HepG2 (cell line): ENCODE measurements at regions not wholly inside any gene's neighbourhood (a gene's known extent, or its start where the extent isn't known, plus 50 kb on each side); places are given as distances from the start of the nearest gene placed in this dataset.

ENCODE experiments used
- ATAC-seq: fragments of 200-7000 bp; cut with Tn5 transposase; 3 replicates; pipeline ENCODE4 v1.9.1; 2020; ENCODE audit warnings: mild to moderate bottlenecking, moderate library complexity
- BruUV-seq: library from RNA; stranded (reverse); fragments of 400-500 nt; replicated peaks from 2 replicates; lab custom pipeline; 2021; lab: Mats Ljungman, UMichigan
- CTCF ChIA-PET: fragments of 300-600 bp; formaldehyde crosslinking; extraction: SDS; loops from one replicate; lab custom pipeline; 2021; ENCODE audit warnings: low total read pairs, inconsistent platforms, low intra/inter-chr PET ratio; lab: Yijun Ruan, JAX
- POLR2A ChIA-PET: fragments of 350-600 bp; sonication (Branson Sonifier 250); formaldehyde crosslinking; loops from one replicate; lab custom pipeline; 2020; ENCODE audit warnings: antibody characterized with exemption, inconsistent platforms; lab: Yijun Ruan, JAX
- DNase-seq: peaks from one replicate; pipeline ENCODE4 v3.0.0-alpha.2; 2015; ENCODE audit warnings: low spot score
- FAIRE-seq: peaks from 3 replicates; lab custom pipeline; 2011; peaks lifted over from hg19 to GRCh38; lab: Jason Lieb, UNC
- H2AFZ ChIP-seq: one replicate; pipeline ENCODE4 v1.6.1; 2011; ENCODE audit warnings: low read length, inconsistent platforms
- H3K27ac ChIP-seq: fragments of 300-600 bp; 3 replicates; pipeline ENCODE4 v1.8.0; 2011; ENCODE audit warnings: mixed run types, mild to moderate bottlenecking, mixed read lengths, low read length, inconsistent platforms; ENCODE audit not compliant: insufficient read depth; ENCODE audit errors: extremely low read length
- H3K27me3 ChIP-seq, 2 experiments: fragments of 200-600 bp in 1 of 2; 2 replicates in 1 of 2; 3 replicates in 1 of 2; pipeline versions ENCODE4 v1.6.0 to v1.8.0; 2011; ENCODE audit warnings: low read length in 2 of 2, mild to moderate bottlenecking in 2 of 2, moderate library complexity in 2 of 2, inconsistent platforms in 1 of 2; ENCODE audit not compliant: insufficient read depth in 2 of 2, control insufficient read depth in 1 of 2
- H3K36me3 ChIP-seq, 2 experiments: fragments of 200-600 bp in 1 of 2; replicated peaks in 1 of 2; 2 replicates in 1 of 2; 3 replicates in 1 of 2; pipeline versions ENCODE4 v1.5.1 to v1.8.0; 2011; ENCODE audit warnings: low read length in 2 of 2, inconsistent platforms in 1 of 2; ENCODE audit not compliant: insufficient read depth in 2 of 2, control insufficient read depth in 1 of 2
- H3K4me1 ChIP-seq: 2 replicates; pipeline ENCODE4 v1.5.1; 2012; ENCODE audit warnings: low read length, inconsistent platforms; ENCODE audit not compliant: insufficient read depth
- H3K4me2 ChIP-seq: 2 replicates; pipeline ENCODE4 v1.6.0; 2011; ENCODE audit warnings: low read depth, low read length, inconsistent platforms
- H3K4me3 ChIP-seq, 3 experiments: fragments of 200-600 bp in 1 of 3; sonication (generic), shearing (Covaris generic) in 1 of 3; replicated peaks in 1 of 3; 2 replicates each; pipeline ENCODE4 v1.5.1; 2011 to 2016; ENCODE audit warnings: low read length in 3 of 3, inconsistent platforms in 2 of 3, low read depth in 2 of 3, mild to moderate bottlenecking in 2 of 3, control low read depth in 1 of 3, mixed read lengths in 1 of 3; ENCODE audit not compliant: insufficient read depth in 1 of 3
- H3K79me2 ChIP-seq: one replicate; pipeline ENCODE4 v1.6.1; 2011; ENCODE audit warnings: low read length, inconsistent platforms; ENCODE audit not compliant: insufficient read depth
- H3K9ac ChIP-seq: 2 replicates; pipeline ENCODE4 v1.6.0; 2011; ENCODE audit warnings: mild to moderate bottlenecking, low read depth, low read length, inconsistent platforms; ENCODE audit not compliant: insufficient read depth
- H3K9me3 ChIP-seq: 2 replicates; pipeline ENCODE4 v1.5.1; 2012; ENCODE audit warnings: mild to moderate bottlenecking, low read length
- H4K20me1 ChIP-seq: 2 replicates; pipeline ENCODE4 v1.6.0; 2011; ENCODE audit warnings: inconsistent platforms, mild to moderate bottlenecking, low read length, moderate library complexity; ENCODE audit not compliant: insufficient read depth
- ATM ChIP-seq: fragments of 450-650 bp; IDR thresholded peaks from 2 replicates; pipeline ENCODE4 v1.7.1; 2017; ENCODE audit warnings: mild to moderate bottlenecking, borderline replicate concordance
- DR1 ChIP-seq: sonication (generic); formaldehyde crosslinking; IDR thresholded peaks from 2 replicates; pipeline ENCODE4 v1.8.0; 2021; ENCODE audit warnings: mild to moderate bottlenecking, missing genetic modification reagents, inconsistent platforms
- FOXP1 ChIP-seq, 2 experiments: fragments of 450-650 bp in 1 of 2; IDR thresholded peaks; 2 replicates each; pipeline ENCODE4 v1.6.1; 2017 to 2018; ENCODE audit warnings: antibody characterized with exemption in 1 of 2
- GATAD1 ChIP-seq: IDR thresholded peaks from 2 replicates; pipeline ENCODE4 v1.6.1; 2016; ENCODE audit warnings: missing genetic modification reagents, missing compliant biosample characterization
- IKZF1 ChIP-seq: fragments of 450-650 bp; IDR thresholded peaks from 2 replicates; pipeline ENCODE4 v1.7.1; 2016
- KAT8 ChIP-seq: IDR thresholded peaks from 2 replicates; pipeline ENCODE4 v1.6.1; 2016; ENCODE audit warnings: missing genetic modification reagents, missing compliant biosample characterization
- TBP ChIP-seq: sonication (generic); formaldehyde crosslinking; IDR thresholded peaks from 2 replicates; pipeline ENCODE4 v1.5.0; 2020; ENCODE audit warnings: missing genetic modification reagents
- ZNF335 ChIP-seq: sonication (generic); formaldehyde crosslinking; IDR thresholded peaks from 2 replicates; pipeline ENCODE4 v1.4.0; 2020; ENCODE audit warnings: missing genetic modification reagents
- ZNF383 ChIP-seq: sonication (generic); formaldehyde crosslinking; IDR thresholded peaks from 2 replicates; pipeline ENCODE4 v1.4.0; 2020; ENCODE audit warnings: missing genetic modification reagents, mild to moderate bottlenecking, borderline replicate concordance
- ZNF550 ChIP-seq: sonication (generic); formaldehyde crosslinking; IDR thresholded peaks from 2 replicates; pipeline ENCODE4 v1.4.0; 2020; ENCODE audit warnings: mild to moderate bottlenecking, missing genetic modification reagents, borderline replicate concordance
- ZNF562 ChIP-seq: sonication (generic); formaldehyde crosslinking; IDR thresholded peaks from 2 replicates; pipeline ENCODE4 v1.8.0; 2022; ENCODE audit warnings: missing genetic modification reagents, borderline replicate concordance
- ZNF605 ChIP-seq: sonication (generic); formaldehyde crosslinking; IDR thresholded peaks from 2 replicates; pipeline ENCODE4 v1.8.0; 2022; ENCODE audit warnings: mild to moderate bottlenecking, missing genetic modification reagents
- WGBS: methylation state at CpG from one replicate; pipeline ENCODE4 v1.1.6; 2017; ENCODE audit warnings: low lambda C conversion rate; 5-methylcytosine and 5-hydroxymethylcytosine counted together
- in situ Hi-C: cut with HindIII; loops from 2 replicates; pipeline ENCODE4 v1.10.0; 2017; ENCODE audit warnings: low pct_unique_long_range_greater_than_20kb; ENCODE audit not compliant: extremely low pct_ligation_motif_present
- intact Hi-C: fragments of 100-400 bp; cut with micrococcal nuclease; formaldehyde crosslinking; loops from one replicate; pipeline ENCODE4 v1.10.0; 2022; ENCODE audit not compliant: unreplicated experiment
- TF ChIP-seq, protein P1 (sequence below): sonication (generic); formaldehyde crosslinking; IDR thresholded peaks from 2 replicates; pipeline ENCODE4 v1.5.1; 2020; ENCODE audit warnings: mild to moderate bottlenecking, missing genetic modification reagents, moderate library complexity

DNA sequence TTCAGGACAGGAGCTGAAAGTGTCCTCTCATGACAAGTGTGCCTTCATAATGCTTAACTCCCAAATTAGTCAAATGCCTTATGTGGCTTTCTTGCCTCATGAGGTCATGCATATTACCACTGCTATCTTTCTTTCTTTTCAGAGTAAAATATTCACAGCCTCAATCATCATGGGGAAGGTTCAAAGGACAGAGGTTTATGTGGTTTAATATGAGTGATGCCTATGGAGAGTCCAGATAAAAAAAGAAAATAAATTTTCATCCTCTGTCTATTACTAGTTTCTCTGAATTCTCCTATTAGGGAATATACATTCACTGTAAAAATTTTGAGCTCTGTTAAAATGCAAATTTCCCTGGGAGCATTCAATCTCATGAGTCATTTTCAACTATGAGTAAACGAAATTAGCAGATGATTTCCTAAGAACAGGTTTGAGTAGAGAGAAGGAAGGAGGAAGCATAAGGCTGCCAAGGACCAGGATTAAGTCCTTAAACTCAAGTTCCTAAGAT lies 396.9 kb upstream of the ADGRB3 start:
- no peak for FAIRE-seq
- BruUV-seq = no TSS peak

DNA sequence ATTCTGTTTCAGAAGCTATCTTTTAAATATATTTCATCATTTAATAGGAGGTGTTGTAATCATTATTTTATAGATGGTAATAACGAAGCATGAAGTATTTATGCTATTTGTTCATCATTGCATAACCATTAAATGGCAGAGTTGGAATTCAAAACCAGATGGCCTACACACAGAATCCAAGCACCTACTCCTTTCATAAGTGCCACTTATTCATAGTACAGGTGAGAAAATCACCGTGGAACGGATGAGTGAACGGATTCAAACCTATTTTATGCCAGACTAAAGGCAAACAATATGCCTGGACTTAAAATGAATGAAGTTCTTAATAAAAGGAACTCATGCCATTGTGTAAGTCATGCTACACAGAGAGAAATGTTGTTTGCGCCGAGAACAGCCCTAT lies 397.9 kb upstream of the ADGRB3 start:
- ChIA-PET CTCF (no interaction called here), POLR2A (no interaction called here)
- Histone ChIP-seq H4K20me1 (no peaks in the 10 kb centered on the region), H3K4me1 (no peaks in the 10 kb centered on the region), H3K4me2 (no peak overlapping the region), H3K4me3 (no peak overlapping the region), H3K9ac (no peak overlapping the region), H3K36me3 (no peaks in the 10 kb centered on the region), H3K27ac (no peak overlapping the region), H3K79me2 (no peaks in the 10 kb centered on the region), H3K9me3 (no peaks in the 10 kb centered on the region), H3K27me3 (no peaks in the 10 kb centered on the region), H2AFZ (no peak overlapping the region)
- DNase-seq (no peak), ATAC-seq (no peak), FAIRE-seq (no peak)
- BruUV-seq = no TSS peak
- in situ Hi-C loops (no loop called here), intact Hi-C loops (no loop called here)
- WGBS = 4% methylated on average over 6 of the region's 6 CpGs
- TF ChIP-seq TBP = no peak
- no peak for TF ChIP-seq ZNF335 (CRISPR knock-in tag)
- no peak for TF ChIP-seq GATAD1
- TF ChIP-seq KAT8 (CRISPR knock-in tag) = no peak
- no peak for TF ChIP-seq ATM
- no peak for TF ChIP-seq ZNF605 (CRISPR knock-in tag)
- no peak for TF ChIP-seq DR1 (CRISPR knock-in tag)
- no peak for TF ChIP-seq ZNF550

More for the DNA sequence above, 396.9 kb upstream of the ADGRB3 start:
- no peak for ATAC-seq
- Histone ChIP-seq H3K27me3 (no peaks in the 10 kb centered on the region), H3K4me2 (no peak overlapping the region), H2AFZ (no peak overlapping the region), H3K4me3 (no peak overlapping the region), H3K4me1 (no peaks in the 10 kb centered on the region), H3K9ac (no peak overlapping the region), H3K9me3 (no peaks in the 10 kb centered on the region), H3K36me3 (no peaks in the 10 kb centered on the region), H4K20me1 (no peaks in the 10 kb centered on the region), H3K79me2 (no peaks in the 10 kb centered on the region), H3K27ac (no peak overlapping the region)
- no peak for TF ChIP-seq IKZF1
- TF ChIP-seq FOXP1 (IDR thresholded peaks at IDR 0.05) = no peak
- TF ChIP-seq FOXP1 (CRISPR knock-in tag; IDR thresholded peaks at IDR 0.05) = no peak
- TF ChIP-seq, protein P1, sequence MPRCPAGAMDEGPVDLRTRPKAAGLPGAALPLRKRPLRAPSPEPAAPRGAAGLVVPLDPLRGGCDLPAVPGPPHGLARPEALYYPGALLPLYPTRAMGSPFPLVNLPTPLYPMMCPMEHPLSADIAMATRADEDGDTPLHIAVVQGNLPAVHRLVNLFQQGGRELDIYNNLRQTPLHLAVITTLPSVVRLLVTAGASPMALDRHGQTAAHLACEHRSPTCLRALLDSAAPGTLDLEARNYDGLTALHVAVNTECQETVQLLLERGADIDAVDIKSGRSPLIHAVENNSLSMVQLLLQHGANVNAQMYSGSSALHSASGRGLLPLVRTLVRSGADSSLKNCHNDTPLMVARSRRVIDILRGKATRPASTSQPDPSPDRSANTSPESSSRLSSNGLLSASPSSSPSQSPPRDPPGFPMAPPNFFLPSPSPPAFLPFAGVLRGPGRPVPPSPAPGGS (CRISPR knock-in tag) = no peak
- no peak for TF ChIP-seq ZNF562
- TF ChIP-seq ZNF383 (CRISPR knock-in tag) = no peak
- POLR2A ChIA-PET = no interaction called here
- CTCF ChIA-PET = no interaction called here
- DNase-seq = no peak
- intact Hi-C loops (no loop called here), in situ Hi-C loops (no loop called here)
- WGBS = 0% methylated on average over 1 of the region's 1 CpG
